RWPE1 (cell line): ENCODE measurements at regions not wholly inside any gene's neighbourhood (a gene's known extent, or its start where the extent isn't known, plus 50 kb on each side); places are given as distances from the start of the nearest gene placed in this dataset.

ENCODE experiments used
- CTCF ChIA-PET: fragments of 350-600 bp; sonication (Branson Sonifier 250); formaldehyde crosslinking; extraction: SDS; loops from one replicate; lab custom pipeline; 2021; lab: Yijun Ruan, JAX
- POLR2A ChIA-PET: fragments of 400-600 bp; formaldehyde crosslinking; extraction: SDS; loops from one replicate; lab custom pipeline; 2020; ENCODE audit warnings: antibody characterized with exemption; ENCODE audit not compliant: low non-redundant PET; lab: Yijun Ruan, JAX
- DNase-seq: peaks from one replicate; pipeline ENCODE4 v3.0.0; 2012; ENCODE audit warnings: low spot score
- H3K27ac ChIP-seq: fragments of 450-650 bp; 2 replicates; pipeline ENCODE4 v1.5.1; 2017
- CTCF ChIP-seq: fragments of 450-650 bp; conservative IDR thresholded peaks from 2 replicates; pipeline ENCODE4 v1.5.1; 2017; ENCODE audit warnings: low read depth, mild to moderate bottlenecking

DNA sequence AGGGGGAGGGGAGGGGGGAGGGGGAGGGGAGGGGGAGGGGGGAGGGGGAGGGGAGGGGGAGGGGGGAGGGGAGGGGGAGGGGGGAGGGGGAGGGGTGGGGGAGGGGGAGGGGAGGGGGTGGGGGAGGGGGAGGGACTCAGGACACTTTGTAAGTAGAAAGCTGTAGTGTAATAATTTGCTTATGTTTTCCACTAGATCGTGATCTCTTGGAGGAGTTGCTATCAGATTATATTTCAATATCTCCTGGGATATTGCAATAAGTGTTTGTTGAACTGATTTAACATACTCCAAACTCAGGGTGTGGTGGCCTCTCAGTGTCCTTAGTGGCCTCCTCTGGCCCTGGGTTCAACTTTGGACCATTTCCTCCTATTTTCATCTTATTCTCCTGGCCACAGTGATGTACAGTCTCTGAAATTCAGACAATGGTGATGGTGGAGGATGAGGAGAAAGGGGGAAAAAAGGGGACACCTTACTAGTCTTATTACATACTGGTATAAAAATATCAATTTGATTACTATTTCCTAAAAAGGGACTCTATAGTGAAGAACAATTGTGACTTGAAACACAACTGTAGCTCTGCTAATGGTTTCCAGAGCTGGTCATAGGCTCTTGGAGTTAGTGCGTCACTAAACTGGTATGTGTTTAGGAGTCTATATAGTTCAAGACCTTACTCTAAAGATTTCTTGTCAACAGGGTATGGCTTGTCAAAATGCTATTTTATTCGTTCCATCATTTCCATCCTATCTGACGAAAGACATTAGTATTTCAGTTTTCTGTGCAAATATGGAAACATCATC lies 89.6 kb downstream of the DDX1 start:
- H3K27ac ChIP-seq: no peak overlapping the region
- TF ChIP-seq CTCF: no peak
- DNase-seq: no peak
- ChIA-PET POLR2A (no interaction called here), CTCF (no interaction called here)

DNA sequence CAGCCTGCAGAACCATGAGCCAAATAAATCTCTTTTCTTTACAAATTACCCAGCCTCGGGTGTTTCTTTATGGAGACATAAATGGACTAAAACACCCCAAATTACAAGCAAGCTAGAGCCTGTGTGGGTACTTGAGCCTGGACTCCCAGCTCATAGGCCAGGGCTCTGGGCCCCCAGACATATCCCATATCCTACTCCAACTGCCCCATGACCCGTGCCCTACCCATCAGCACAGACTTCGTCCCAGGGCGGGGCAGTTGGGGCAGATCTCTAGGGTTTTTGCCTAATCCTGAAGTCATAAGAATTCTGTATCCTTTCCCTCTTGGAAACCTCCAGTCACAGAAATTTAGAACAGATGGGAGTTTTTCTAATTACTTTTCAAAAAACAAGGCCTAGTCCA lies 90.7 kb downstream of the DDX1 start:
- POLR2A ChIA-PET: no interaction called here
- no peak for TF ChIP-seq CTCF
- DNase-seq: no peak
- no peak overlapping the region for H3K27ac ChIP-seq
- CTCF ChIA-PET: no interaction called here

DNA sequence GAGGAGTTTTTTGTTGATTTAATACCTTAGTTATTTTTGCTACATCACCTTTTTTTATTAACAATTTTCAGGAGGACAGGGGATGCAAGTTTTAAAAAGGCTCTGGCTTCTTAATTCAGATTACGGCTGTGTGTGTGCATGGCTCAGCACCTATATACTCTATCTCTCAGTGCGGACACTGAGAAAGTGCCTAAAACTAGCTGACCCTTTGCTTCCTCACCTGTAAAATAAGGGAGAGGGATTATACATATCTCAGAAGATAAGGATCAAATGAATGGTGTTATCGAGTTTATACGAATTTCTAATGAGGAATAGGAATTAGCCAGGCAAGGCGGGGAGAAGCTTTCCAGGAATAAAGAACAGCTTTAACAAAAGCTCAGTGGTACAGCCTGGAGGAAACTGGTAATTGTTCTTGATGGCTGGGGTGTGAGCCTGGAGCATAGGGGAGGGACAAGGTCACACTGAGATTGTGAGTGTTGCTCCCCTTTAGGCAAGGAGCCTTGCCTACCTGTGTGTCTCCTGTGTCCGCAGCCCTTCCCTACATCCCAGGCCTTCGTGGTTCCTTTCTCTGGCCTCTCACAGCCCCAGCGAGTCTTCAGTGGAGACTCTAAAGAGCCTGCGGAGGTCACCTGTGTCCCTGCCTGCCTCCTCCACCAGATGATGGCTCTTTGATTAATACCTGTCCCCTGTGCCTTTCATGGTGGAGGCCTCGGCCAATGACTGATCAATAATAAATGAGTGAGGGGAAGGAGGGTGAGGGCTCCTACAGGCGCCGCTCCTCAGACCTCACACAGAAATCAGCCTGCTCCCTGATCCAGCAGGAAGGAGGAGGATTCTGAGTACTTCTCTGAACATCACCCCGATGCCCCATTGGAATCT lies 92.7 kb downstream of the DDX1 start:
- H3K27ac ChIP-seq: no peak overlapping the region
- DNase-seq: no peak
- CTCF ChIA-PET: interaction anchor here (0.6 kb wide), 1 partner anchor 33 kb away, joined by 3 read pairs; no protein-coding TSS in a partner anchor
- POLR2A ChIA-PET: no interaction called here
- no peak for TF ChIP-seq CTCF

- H3K27ac ChIP-seq: no peak overlapping the region
- ChIA-PET CTCF (interaction anchor here (0.6 kb wide), 1 partner anchor 32 kb away, joined by 3 read pairs; no protein-coding TSS in a partner anchor), POLR2A (no interaction called here)
- DNase-seq: no peak
- TF ChIP-seq CTCF: no peak
Measured at GRCh38 chr2:15685143-15685542, 93.5 kb downstream of the DDX1 start.

DNA sequence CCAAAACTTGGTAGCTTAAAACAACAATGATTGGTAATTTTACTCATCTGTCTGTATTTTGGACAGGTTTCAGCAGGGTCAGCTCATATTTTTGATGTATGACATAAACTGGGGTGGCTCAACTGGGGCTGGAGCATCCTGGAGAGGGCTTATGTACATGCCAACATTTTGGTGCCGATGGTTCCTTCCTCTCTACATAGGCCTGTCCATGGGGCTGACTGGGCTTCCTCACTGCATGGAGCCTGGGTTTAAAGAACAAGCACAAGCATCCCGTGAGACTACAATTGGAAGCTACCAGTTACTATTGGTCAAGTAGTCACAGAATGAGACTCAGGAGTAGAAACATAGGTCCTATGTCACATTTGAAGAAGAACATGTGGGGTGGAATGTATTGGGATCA lies 95.0 kb downstream of the DDX1 start:
- DNase-seq: no peak
- no peak for TF ChIP-seq CTCF
- ChIA-PET POLR2A (no interaction called here), CTCF (no interaction called here)
- H3K27ac ChIP-seq: no peak overlapping the region

DNA sequence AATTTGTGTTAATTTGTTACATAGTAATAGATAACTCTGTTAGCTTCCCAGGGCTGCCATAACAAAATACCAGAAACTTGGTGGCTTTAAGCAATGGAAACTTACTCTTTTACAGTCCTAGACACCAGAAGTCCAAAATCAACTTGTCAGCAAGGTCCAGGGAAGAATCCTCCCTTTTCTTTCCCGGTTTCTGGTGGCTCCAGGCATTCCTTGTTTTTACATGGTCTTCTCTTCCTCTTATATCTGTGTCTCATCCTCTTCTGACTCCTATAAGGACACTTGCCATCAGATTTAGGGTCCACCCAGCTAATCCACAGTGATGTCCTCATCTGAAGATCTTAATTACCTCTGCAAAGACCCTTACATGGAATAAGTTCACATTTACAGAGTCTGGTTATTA lies 95.6 kb downstream of the DDX1 start:
- ChIA-PET CTCF (no interaction called here), POLR2A (no interaction called here)
- no peak overlapping the region for H3K27ac ChIP-seq
- no peak for DNase-seq
- no peak for TF ChIP-seq CTCF
